Endothelial cell of umbilical vein (primary cell): ENCODE measurements at regions not wholly inside any gene's neighbourhood (a gene's known extent, or its start where the extent isn't known, plus 50 kb on each side); places are given as distances from the start of the nearest gene placed in this dataset.

Experiments used
- BruUV-seq: library from RNA; stranded (reverse); fragments of 400-500 nt; replicated peaks from 2 replicates; lab custom pipeline; 2021; lab: Mats Ljungman, UMichigan
- CTCF ChIA-PET: fragments of 300-600, 350-600 bp; sonication (Branson Sonifier 250); formaldehyde crosslinking; loops from one replicate; lab custom pipeline; 2021; ENCODE audit warnings: antibody characterized with exemption, inconsistent platforms; lab: Charles Lee
- POLR2A ChIA-PET: fragments of 300-600, 350-600 bp; sonication (Branson Sonifier 250); formaldehyde crosslinking; loops from one replicate; lab custom pipeline; 2021; ENCODE audit warnings: antibody characterized with exemption, inconsistent platforms; lab: Charles Lee
- DNase-seq: peaks from one replicate; pipeline ENCODE4 v3.0.0-alpha.2; 2011; ENCODE audit warnings: low read depth, low spot score
- FAIRE-seq: peaks from 2 replicates; lab custom pipeline; 2011; peaks lifted over from hg19 to GRCh38; lab: Jason Lieb, UNC
- H2AFZ ChIP-seq: 2 replicates; pipeline ENCODE4 v1.6.0; 2012; ENCODE audit warnings: low read depth, low read length, control low read depth, inconsistent platforms
- H3K27ac ChIP-seq: 2 replicates; pipeline ENCODE4 v1.5.1; 2011; ENCODE audit warnings: low read depth, mild to moderate bottlenecking, control low read depth, low read length, moderate library complexity; ENCODE audit not compliant: insufficient read depth
- H3K27me3 ChIP-seq, 2 experiments: 2 replicates each; pipeline versions ENCODE4 v1.6.0 to v1.6.1; 2011; ENCODE audit warnings: low read length in 2 of 2, mixed read lengths in 1 of 2; ENCODE audit not compliant: control insufficient read depth in 2 of 2, insufficient read depth in 2 of 2
- H3K36me3 ChIP-seq, 2 experiments: 2 replicates in 1 of 2; 3 replicates in 1 of 2; pipeline ENCODE4 v1.5.1; 2011; ENCODE audit warnings: low read length in 2 of 2, mild to moderate bottlenecking in 1 of 2, moderate library complexity in 1 of 2; ENCODE audit not compliant: control insufficient read depth in 2 of 2, insufficient read depth in 2 of 2; ENCODE audit errors: extremely low read depth in 1 of 2
- H3K4me1 ChIP-seq: 3 replicates; pipeline ENCODE4 v1.5.1; 2011; ENCODE audit warnings: mild to moderate bottlenecking, low read length; ENCODE audit not compliant: control insufficient read depth, insufficient read depth; ENCODE audit errors: extremely low read depth
- H3K4me2 ChIP-seq: 2 replicates; pipeline ENCODE4 v1.6.1; 2011; ENCODE audit warnings: low read length, control low read depth, mixed read lengths; ENCODE audit not compliant: insufficient read depth
- H3K4me3 ChIP-seq, 3 experiments: fragments of 200-600 bp in 1 of 3; sonication (generic), shearing (Covaris generic) in 1 of 3; replicated peaks in 1 of 3; 2 replicates each; pipeline ENCODE4 v1.5.1; 2011 to 2016; ENCODE audit warnings: control low read depth in 3 of 3, low read length in 3 of 3, mild to moderate bottlenecking in 2 of 3, inconsistent platforms in 1 of 3, low read depth in 1 of 3, moderate library complexity in 1 of 3; ENCODE audit not compliant: insufficient read depth in 1 of 3
- H3K79me2 ChIP-seq: 2 replicates; pipeline ENCODE4 v1.6.0; 2012; ENCODE audit warnings: low read length, inconsistent platforms; ENCODE audit not compliant: control insufficient read depth, insufficient read depth
- H3K9ac ChIP-seq: replicated peaks from 2 replicates; pipeline ENCODE3; 2011; ENCODE audit warnings: low read length, control low read depth; ENCODE audit not compliant: insufficient read depth; ENCODE audit errors: extremely low read depth
- H3K9me1 ChIP-seq: replicated peaks from 3 replicates; pipeline ENCODE4 v1.6.0; 2011; ENCODE audit warnings: mild to moderate bottlenecking, low read length; ENCODE audit not compliant: control insufficient read depth, insufficient read depth; ENCODE audit errors: extremely low read depth
- H3K9me3 ChIP-seq: replicated peaks from 2 replicates; pipeline ENCODE4 v1.5.1; 2012; ENCODE audit warnings: low read length, inconsistent platforms; ENCODE audit not compliant: control insufficient read depth, insufficient read depth
- H4K20me1 ChIP-seq: replicated peaks from 2 replicates; pipeline ENCODE3; 2011; ENCODE audit warnings: mild to moderate bottlenecking, low read length; ENCODE audit not compliant: control insufficient read depth, insufficient read depth; ENCODE audit errors: extremely low read depth
- EZH2 ChIP-seq: IDR thresholded peaks from 2 replicates; pipeline ENCODE4 v1.6.1; 2012; ENCODE audit warnings: borderline replicate concordance, low read depth, mild to moderate bottlenecking, moderate library complexity, low read length, inconsistent platforms; ENCODE audit not compliant: severe bottlenecking
- FOS ChIP-seq: IDR thresholded peaks from 2 replicates; pipeline ENCODE4 v1.6.1; 2011; ENCODE audit warnings: mild to moderate bottlenecking, low read length, moderate library complexity, borderline replicate concordance; ENCODE audit not compliant: insufficient read depth
- GATA2 ChIP-seq: IDR thresholded peaks from 2 replicates; pipeline ENCODE4 v1.7.0; 2011; ENCODE audit warnings: low read depth, mild to moderate bottlenecking, moderate library complexity, mixed read lengths, low read length; ENCODE audit not compliant: insufficient read length, insufficient read depth
- JUN ChIP-seq: IDR thresholded peaks from 2 replicates; pipeline ENCODE4 v1.6.1; 2011; ENCODE audit warnings: borderline replicate concordance, low read depth; ENCODE audit not compliant: insufficient read length, insufficient read depth
- MYC ChIP-seq: IDR thresholded peaks from one replicate; pipeline ENCODE4 v1.6.1; 2011; ENCODE audit warnings: mild to moderate bottlenecking, low read depth, low read length
- POLR2A ChIP-seq: IDR thresholded peaks from 2 replicates; pipeline ENCODE4 v1.6.1; 2012; ENCODE audit warnings: low read depth, mild to moderate bottlenecking, control low read depth, low read length
- POLR2AphosphoS5 ChIP-seq: IDR thresholded peaks from 2 replicates; pipeline ENCODE4 v1.6.1; 2012; ENCODE audit warnings: low read depth, mild to moderate bottlenecking, control low read depth, low read length, moderate library complexity; ENCODE audit not compliant: insufficient read depth
- dilution Hi-C: fragments of 300-500 bp; cut with MboI; formaldehyde crosslinking; loops from one replicate; pipeline ENCODE4 v1.15.0; 2019; ENCODE audit warnings: low sequenced_read_pairs; ENCODE audit not compliant: extremely low pct_ligation_motif_present
- intact Hi-C: fragments of 100-400 bp; cut with micrococcal nuclease; formaldehyde crosslinking; loops from one replicate; pipeline ENCODE4 v1.10.0; 2022
- TF ChIP-seq, protein P1 (sequence below), 2 donors: IDR thresholded peaks; 1 replicate in 1 of 2; 2 replicates in 1 of 2; pipeline ENCODE4 v1.5.1; 2011; ENCODE audit warnings: low read length in 2 of 2, mild to moderate bottlenecking in 2 of 2, moderate library complexity in 2 of 2, control low read depth in 1 of 2, inconsistent platforms in 1 of 2, low read depth in 1 of 2; ENCODE audit not compliant: insufficient read depth in 1 of 2; ENCODE audit errors: extremely low read depth in 1 of 2
- TF ChIP-seq, protein P2 (sequence below): IDR thresholded peaks from 2 replicates; pipeline ENCODE4 v1.6.1; 2011; ENCODE audit not compliant: insufficient read depth, insufficient read length

DNA sequence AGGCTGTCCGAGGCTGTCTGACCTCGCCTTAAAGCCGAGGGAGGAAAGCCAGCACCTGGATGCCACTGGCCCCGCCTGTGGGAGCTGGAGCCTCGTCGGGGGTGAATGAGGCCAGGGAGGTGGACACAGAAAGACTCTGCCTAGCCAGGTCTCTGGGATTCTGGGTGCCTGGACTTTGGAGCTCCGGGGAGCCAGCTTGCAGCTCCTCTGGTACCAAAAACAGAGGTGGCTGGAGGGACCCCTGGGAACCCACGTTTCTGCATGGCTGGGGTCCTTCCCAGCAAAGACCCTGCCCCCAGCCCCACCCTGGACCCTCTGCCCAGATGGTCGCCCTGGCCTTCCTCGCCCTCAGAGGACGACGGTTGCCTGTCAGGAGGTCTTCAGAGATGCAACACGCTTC, 239.7 kb downstream of the BRD1 start:
- TF ChIP-seq, protein P1, sequence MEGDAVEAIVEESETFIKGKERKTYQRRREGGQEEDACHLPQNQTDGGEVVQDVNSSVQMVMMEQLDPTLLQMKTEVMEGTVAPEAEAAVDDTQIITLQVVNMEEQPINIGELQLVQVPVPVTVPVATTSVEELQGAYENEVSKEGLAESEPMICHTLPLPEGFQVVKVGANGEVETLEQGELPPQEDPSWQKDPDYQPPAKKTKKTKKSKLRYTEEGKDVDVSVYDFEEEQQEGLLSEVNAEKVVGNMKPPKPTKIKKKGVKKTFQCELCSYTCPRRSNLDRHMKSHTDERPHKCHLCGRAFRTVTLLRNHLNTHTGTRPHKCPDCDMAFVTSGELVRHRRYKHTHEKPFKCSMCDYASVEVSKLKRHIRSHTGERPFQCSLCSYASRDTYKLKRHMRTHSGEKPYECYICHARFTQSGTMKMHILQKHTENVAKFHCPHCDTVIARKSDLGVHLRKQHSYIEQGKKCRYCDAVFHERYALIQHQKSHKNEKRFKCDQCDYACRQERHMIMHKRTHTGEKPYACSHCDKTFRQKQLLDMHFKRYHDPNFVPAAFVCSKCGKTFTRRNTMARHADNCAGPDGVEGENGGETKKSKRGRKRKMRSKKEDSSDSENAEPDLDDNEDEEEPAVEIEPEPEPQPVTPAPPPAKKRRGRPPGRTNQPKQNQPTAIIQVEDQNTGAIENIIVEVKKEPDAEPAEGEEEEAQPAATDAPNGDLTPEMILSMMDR (IDR thresholded peaks at IDR 0.05; ENCODE audit: extremely low read depth in 1 of 2, insufficient read depth in 1 of 2, low read depth in 1 of 2, low read length in 2 of 2), result no peak
- TF ChIP-seq GATA2, result no peak
- TF ChIP-seq, protein P2, sequence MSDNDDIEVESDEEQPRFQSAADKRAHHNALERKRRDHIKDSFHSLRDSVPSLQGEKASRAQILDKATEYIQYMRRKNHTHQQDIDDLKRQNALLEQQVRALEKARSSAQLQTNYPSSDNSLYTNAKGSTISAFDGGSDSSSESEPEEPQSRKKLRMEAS, result no peak
- TF ChIP-seq POLR2A, result no peak
- TF ChIP-seq FOS, result no peak
- no peak for TF ChIP-seq POLR2AphosphoS5
- no peak for TF ChIP-seq EZH2
- no peak for TF ChIP-seq MYC
- no peak for TF ChIP-seq JUN
- no peaks in the 10 kb centered on the region for H3K9me3 ChIP-seq
- no peaks in the 10 kb centered on the region for H3K79me2 ChIP-seq
- no peak for DNase-seq
- H3K4me2 ChIP-seq, result no peak overlapping the region
- no peak overlapping the region for H3K27ac ChIP-seq
- CTCF ChIA-PET, result no interaction called here
- H3K9ac ChIP-seq, result no peak overlapping the region
- H3K4me1 ChIP-seq, result no peaks in the 10 kb centered on the region
- H4K20me1 ChIP-seq, result no peaks in the 10 kb centered on the region
- intact Hi-C loops, result loop anchor here (1.0 kb wide), 1 partner anchor 136 kb away; no protein-coding TSS in a partner anchor
- no peak for FAIRE-seq
- POLR2A ChIA-PET, result no interaction called here
- BruUV-seq, result no TSS peak
- H3K9me1 ChIP-seq, result no peaks in the 10 kb centered on the region
- no peak overlapping the region for H2AFZ ChIP-seq
- no peaks in the 10 kb centered on the region for H3K36me3 ChIP-seq
- no peaks in the 10 kb centered on the region for H3K27me3 ChIP-seq
- no peak overlapping the region for H3K4me3 ChIP-seq
- dilution Hi-C loops, result no loop called here
